Central memory CD8-positive, alpha-beta T cell (primary cell): ENCODE measurements at regions not wholly inside any gene's neighbourhood (a gene's known extent, or its start where the extent isn't known, plus 50 kb on each side); places are given as distances from the start of the nearest gene placed in this dataset.
A peak's percentile ranks its signal among the peaks of the same experiment; 100 is the strongest.

Source experiments
- ATAC-seq: fragments of 150-1000 bp; cut with Tn5 transposase; replicated peaks from 2 replicates; pipeline ENCODE4 v1.10.0; 2022; ENCODE audit warnings: mild to moderate bottlenecking, moderate FRiP score, moderate number of reproducible peaks; ENCODE audit not compliant: poor library complexity, severe bottlenecking; ENCODE audit errors: extremely low read depth
- DNase-seq, 2 donors: peaks; one replicate each; pipeline ENCODE4 v3.0.0; 2021; ENCODE audit warnings: low spot score in 2 of 2
- H3K27ac Mint-ChIP-seq: one replicate; pipeline ENCODE4 v1.8.0; 2022; ENCODE audit warnings: low read depth, mild to moderate bottlenecking, moderate library complexity, mixed read lengths
- H3K27me3 Mint-ChIP-seq: one replicate; pipeline ENCODE4 v1.8.0; 2022; ENCODE audit warnings: mixed read lengths
- H3K36me3 Mint-ChIP-seq: one replicate; pipeline ENCODE4 v1.8.0; 2022; ENCODE audit warnings: mild to moderate bottlenecking, moderate library complexity, mixed read lengths; ENCODE audit not compliant: insufficient read depth
- H3K4me1 Mint-ChIP-seq: one replicate; pipeline ENCODE4 v1.8.0; 2022; ENCODE audit warnings: mixed read lengths
- H3K4me3 Mint-ChIP-seq: one replicate; pipeline ENCODE4 v1.8.0; 2022; ENCODE audit warnings: mild to moderate bottlenecking, moderate library complexity, mixed read lengths
- H3K9me3 Mint-ChIP-seq: one replicate; pipeline ENCODE4 v1.8.0; 2022; ENCODE audit warnings: mixed read lengths

GRCh38 chr9:31486630-31487029 lies 897.8 kb upstream of the ACO1 start:
- Mint-ChIP-seq H3K4me1 (no peaks in the 10 kb centered on the region), H3K36me3 (no peaks in the 10 kb centered on the region), H3K27me3 (no peaks in the 10 kb centered on the region), H3K4me3 (no peak overlapping the region), H3K9me3 (no peaks in the 10 kb centered on the region), H3K27ac (no peak overlapping the region)
- no peak for ATAC-seq
- no peak for DNase-seq

DNA sequence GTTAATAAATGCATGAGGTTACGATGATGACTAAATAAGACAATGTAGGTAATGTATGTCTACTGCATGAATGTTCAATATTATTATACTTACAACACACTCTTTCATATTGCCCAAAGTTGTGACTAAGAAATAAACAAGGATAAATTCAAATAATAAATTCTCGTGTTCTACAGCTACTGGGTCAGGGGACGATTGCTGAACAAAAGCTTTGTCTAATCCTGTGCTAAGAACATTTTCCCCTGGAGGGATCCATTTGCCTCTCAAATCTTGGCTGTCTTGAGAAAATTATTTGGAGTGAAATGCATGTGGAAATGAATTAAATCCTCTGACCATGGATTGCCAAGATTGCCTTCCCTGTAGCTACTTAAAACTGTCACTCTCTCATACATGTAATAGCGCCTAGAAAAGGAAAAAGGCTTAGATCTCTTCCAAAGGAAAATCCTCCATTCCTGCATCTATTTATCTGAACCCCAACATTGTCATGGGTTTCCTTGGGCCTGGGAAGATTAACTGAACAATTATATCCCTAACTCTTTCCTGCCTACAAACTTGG lies 893.8 kb upstream of the ACO1 start:
- DNase-seq: no peak
- Mint-ChIP-seq H3K9me3 (no peaks in the 10 kb centered on the region), H3K4me3 (no peak overlapping the region), H3K27ac (no peak overlapping the region), H3K36me3 (no peaks in the 10 kb centered on the region), H3K4me1 (no peaks in the 10 kb centered on the region), H3K27me3 (no peaks in the 10 kb centered on the region)
- no peak for ATAC-seq

- ATAC-seq (no peak), DNase-seq (no peak)
- H3K36me3 Mint-ChIP-seq: no peaks in the 10 kb centered on the region
Measured at GRCh38 chr9:31492229-31492628, 892.2 kb upstream of the ACO1 start.

GRCh38 chr9:31500422-31500821 lies 884.0 kb upstream of the ACO1 start:
- ATAC-seq: no peak
- DNase-seq: no peak
- H3K36me3 Mint-ChIP-seq: no peaks in the 10 kb centered on the region
- no peak overlapping the region for H3K27ac Mint-ChIP-seq
- H3K27me3 Mint-ChIP-seq: no peaks in the 10 kb centered on the region
- peaks cover 8% of the 10 kb centered on the region for H3K9me3 Mint-ChIP-seq
- H3K4me3 Mint-ChIP-seq: no peak overlapping the region
- H3K4me1 Mint-ChIP-seq: no peaks in the 10 kb centered on the region

More at GRCh38 chr9:31492229-31492628, 892.2 kb upstream of the ACO1 start:
- Mint-ChIP-seq H3K9me3 (peaks cover 2% of the 10 kb centered on the region), H3K27me3 (no peaks in the 10 kb centered on the region), H3K27ac (no peak overlapping the region), H3K4me3 (no peak overlapping the region), H3K4me1 (no peaks in the 10 kb centered on the region)

GRCh38 chr9:31519011-31519410 lies 865.4 kb upstream of the ACO1 start:
- Mint-ChIP-seq H3K36me3 (peaks cover 1% of the 10 kb centered on the region), H3K4me3 (no peak overlapping the region), H3K4me1 (no peaks in the 10 kb centered on the region), H3K27me3 (no peaks in the 10 kb centered on the region), H3K9me3 (peaks cover 5% of the 10 kb centered on the region), H3K27ac (no peak overlapping the region)
- ATAC-seq (no peak), DNase-seq (no peak)

DNA sequence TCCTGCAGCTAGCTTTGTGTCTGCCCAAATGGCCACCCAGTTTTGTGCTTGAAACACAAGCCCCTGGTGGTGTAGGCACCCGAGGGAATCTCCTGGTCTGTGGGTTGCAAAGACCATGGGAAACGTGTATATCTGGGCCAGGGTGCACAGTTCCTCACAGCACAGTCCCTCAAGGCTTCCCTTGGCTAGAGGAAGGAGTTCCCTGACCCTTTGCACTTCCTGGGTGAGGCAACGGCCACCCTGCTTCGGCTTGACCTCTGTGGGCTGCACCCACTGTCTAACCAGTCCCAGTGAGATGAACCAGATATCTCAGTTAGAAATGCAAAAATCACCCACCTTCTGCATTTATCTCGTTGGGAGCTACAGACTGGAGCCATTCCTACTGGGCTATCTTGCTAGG lies 865.0 kb upstream of the ACO1 start:
- Mint-ChIP-seq H3K4me3 (no peak overlapping the region), H3K27ac (no peak overlapping the region), H3K27me3 (no peaks in the 10 kb centered on the region), H3K36me3 (peaks cover 1% of the 10 kb centered on the region), H3K4me1 (no peaks in the 10 kb centered on the region), H3K9me3 (peaks cover 5% of the 10 kb centered on the region)
- no peak for ATAC-seq
- no peak for DNase-seq

DNA sequence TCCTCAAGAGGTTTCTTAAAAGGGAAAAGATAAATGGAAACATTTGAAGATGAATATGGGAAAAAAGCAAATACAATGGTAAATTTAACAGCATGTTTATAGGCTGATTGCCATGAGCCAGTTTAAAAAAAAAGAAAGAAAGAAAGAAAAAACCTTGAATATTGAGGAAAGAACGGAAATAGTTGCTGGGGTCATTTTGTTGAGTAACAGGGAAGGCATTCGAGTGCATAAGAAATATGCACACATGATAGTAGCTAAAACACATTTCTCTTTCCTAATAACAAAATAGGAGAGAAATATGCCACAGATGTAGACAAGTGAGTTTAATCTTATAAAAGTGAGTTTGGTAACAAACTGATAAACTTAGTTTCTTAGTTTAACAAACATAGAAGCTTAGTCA lies 864.6 kb upstream of the ACO1 start:
- ATAC-seq (no peak), DNase-seq (no peak)
- H3K27ac Mint-ChIP-seq: no peak overlapping the region
- peaks cover 5% of the 10 kb centered on the region for H3K9me3 Mint-ChIP-seq
- H3K27me3 Mint-ChIP-seq: no peaks in the 10 kb centered on the region
- H3K4me1 Mint-ChIP-seq: no peaks in the 10 kb centered on the region
- no peak overlapping the region for H3K4me3 Mint-ChIP-seq
- H3K36me3 Mint-ChIP-seq: peaks cover 1% of the 10 kb centered on the region

GRCh38 chr9:31520301-31521085 lies 864.0 kb upstream of the ACO1 start:
- peaks cover 5% of the 10 kb centered on the region for H3K9me3 Mint-ChIP-seq
- no peak overlapping the region for H3K27ac Mint-ChIP-seq
- peaks cover 1% of the 10 kb centered on the region for H3K36me3 Mint-ChIP-seq
- no peaks in the 10 kb centered on the region for H3K27me3 Mint-ChIP-seq
- no peak overlapping the region for H3K4me3 Mint-ChIP-seq
- no peaks in the 10 kb centered on the region for H3K4me1 Mint-ChIP-seq
- ATAC-seq (no peak), DNase-seq (no peak)

DNA sequence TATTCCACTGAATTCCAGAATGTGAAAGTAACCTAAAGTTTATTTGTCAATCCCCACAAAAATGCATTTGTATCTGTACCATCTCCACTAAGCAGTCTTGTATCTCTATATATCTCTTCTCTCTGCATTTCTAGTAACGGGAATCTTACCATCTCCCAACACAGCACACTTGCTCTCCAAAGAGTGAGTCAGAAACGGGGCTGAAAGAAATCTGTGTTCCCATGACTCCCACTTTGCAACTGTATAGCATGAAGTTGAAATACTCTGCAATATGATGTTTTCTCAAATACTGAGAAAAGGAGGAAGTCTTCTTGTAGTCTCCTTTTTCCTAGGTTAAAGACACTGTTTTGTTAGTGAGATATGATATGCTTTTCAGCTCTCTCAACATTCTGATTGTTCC lies 848.8 kb upstream of the ACO1 start:
- no peaks in the 10 kb centered on the region for H3K27me3 Mint-ChIP-seq
- no peak for ATAC-seq
- H3K4me3 Mint-ChIP-seq: no peak overlapping the region
- H3K27ac Mint-ChIP-seq: no peak overlapping the region
- DNase-seq: no peak
- H3K9me3 Mint-ChIP-seq: no peaks in the 10 kb centered on the region
- H3K4me1 Mint-ChIP-seq: no peaks in the 10 kb centered on the region
- H3K36me3 Mint-ChIP-seq: no peaks in the 10 kb centered on the region

- Mint-ChIP-seq H3K9me3 (no peaks in the 10 kb centered on the region), H3K27me3 (no peaks in the 10 kb centered on the region), H3K27ac (no peak overlapping the region), H3K36me3 (no peaks in the 10 kb centered on the region), H3K4me3 (no peak overlapping the region), H3K4me1 (no peaks in the 10 kb centered on the region)
- ATAC-seq (no peak), DNase-seq (no peak)
Measured at GRCh38 chr9:31536471-31536870, 848.0 kb upstream of the ACO1 start.

DNA sequence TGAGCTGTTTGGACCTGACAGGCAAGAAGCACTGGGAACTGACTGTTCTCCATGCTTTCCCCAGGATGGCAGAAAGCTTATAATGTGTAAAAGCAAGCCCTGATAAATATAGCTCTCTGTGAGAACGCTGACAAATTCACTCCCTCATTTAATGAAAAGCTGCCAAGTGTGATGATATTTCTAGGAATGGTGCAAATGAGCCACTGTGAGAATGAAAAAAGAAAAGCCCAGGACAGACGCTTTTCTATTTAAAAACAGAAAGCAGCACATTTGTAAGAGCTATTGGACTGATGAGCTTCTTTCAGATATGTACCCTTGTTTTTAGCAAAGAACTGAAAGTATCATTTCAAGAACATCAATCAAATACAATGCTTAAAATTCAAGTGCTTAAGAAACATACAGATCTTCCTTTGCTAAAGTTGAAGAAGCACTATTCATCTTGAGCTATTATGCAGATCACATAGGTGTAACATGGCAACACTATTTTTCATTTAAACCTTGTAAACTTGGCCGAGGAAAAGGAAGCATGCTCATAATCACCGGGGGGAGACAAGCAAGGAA lies 842.6 kb upstream of the ACO1 start:
- Mint-ChIP-seq H3K4me1 (peaks cover 7% of the 10 kb centered on the region), H3K4me3 (no peak overlapping the region), H3K9me3 (no peaks in the 10 kb centered on the region), H3K27ac (no peak overlapping the region), H3K36me3 (no peaks in the 10 kb centered on the region), H3K27me3 (no peaks in the 10 kb centered on the region)
- no peak for DNase-seq
- ATAC-seq: no peak

DNA sequence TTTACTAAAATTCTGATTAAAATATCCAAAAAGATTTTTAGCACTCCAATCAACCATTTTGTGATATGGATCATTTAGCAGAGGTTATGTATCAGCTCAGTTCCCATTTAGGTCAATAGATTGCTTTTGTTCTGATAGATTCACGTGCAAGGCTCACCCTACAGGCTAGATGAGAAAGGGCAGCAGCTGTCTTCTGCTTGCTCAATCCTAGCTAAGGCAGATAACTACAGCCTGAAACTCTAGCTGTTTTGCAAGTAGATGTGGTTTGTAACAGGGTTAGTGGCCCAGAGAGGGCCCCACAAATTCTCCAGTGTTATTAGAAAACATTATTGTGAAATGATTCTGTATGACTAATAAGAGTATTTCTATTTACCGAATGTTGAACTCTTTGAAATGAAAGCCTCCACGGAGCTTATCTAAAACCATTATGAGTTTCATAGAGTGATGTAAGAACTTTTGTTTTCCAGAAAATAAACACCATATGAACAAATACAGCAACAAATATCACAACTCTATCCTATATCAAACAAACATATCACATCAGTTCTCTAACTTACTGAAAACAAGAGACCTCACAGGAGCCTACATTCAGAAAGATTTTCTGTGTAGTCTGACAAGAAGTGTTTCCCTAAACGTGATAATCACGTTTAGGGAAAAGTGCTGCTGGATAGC lies 841.9 kb upstream of the ACO1 start:
- Mint-ChIP-seq H3K27me3 (no peaks in the 10 kb centered on the region), H3K9me3 (no peaks in the 10 kb centered on the region), H3K4me1 (peaks cover 7% of the 10 kb centered on the region), H3K4me3 (no peak overlapping the region), H3K36me3 (no peaks in the 10 kb centered on the region), H3K27ac (no peak overlapping the region)
- DNase-seq (no peak), ATAC-seq (peak; percentile 82)

GRCh38 chr9:31554941-31555340 lies 829.5 kb upstream of the ACO1 start:
- Mint-ChIP-seq H3K36me3 (no peaks in the 10 kb centered on the region), H3K4me1 (no peaks in the 10 kb centered on the region), H3K4me3 (no peak overlapping the region), H3K27ac (no peak overlapping the region), H3K27me3 (no peaks in the 10 kb centered on the region), H3K9me3 (no peaks in the 10 kb centered on the region)
- no peak for ATAC-seq
- no peak for DNase-seq
